ENCODE measurements at regions not wholly inside any gene's neighbourhood (a gene's known extent, or its start where the extent isn't known, plus 50 kb on each side); places are given as distances from the start of the nearest gene placed in this dataset.
"Not testable (repeated sequence)": the region's sequence is repeated elsewhere in the genome, so short reads cannot be mapped to it uniquely, and the experiment has no call there.

GRCh38 chr2:18976168-18976961, 382.1 kb downstream of the OSR1 start:
- Mint-ChIP-seq H3K27ac (peak overlapping the region; percentile 97), H3K4me3 (peak overlapping the region; percentile 86), H3K27me3 (ENCODE audit: insufficient read depth) (no peaks in the 10 kb centered on the region; the same call in 1 of the 2 replicates), H3K9me3 (no peaks in the 10 kb centered on the region), H3K4me1 (ENCODE audit: low read depth) (peaks cover 45% of the 10 kb centered on the region), H3K36me3 (ENCODE audit: low read depth) (0 out of 2 replicates have a peak, but pooled peaks cover 5% of the 10 kb centered on the region)
- DNase-seq: peak; percentile 82
- no peak for TF ChIP-seq CTCF (IDR thresholded peaks at IDR 0.05)

GRCh38 chr2:18975506-18976167, 382.8 kb downstream of the OSR1 start:
- Mint-ChIP-seq H3K27ac (peak overlapping the region; percentile 97), H3K4me3 (peak overlapping the region; percentile 86), H3K9me3 (no peaks in the 10 kb centered on the region), H3K36me3 (ENCODE audit: low read depth) (0 out of 2 replicates have a peak, but pooled peaks cover 5% of the 10 kb centered on the region), H3K27me3 (ENCODE audit: insufficient read depth) (no peaks in the 10 kb centered on the region; the same call in 1 of the 2 replicates), H3K4me1 (ENCODE audit: low read depth) (peaks cover 46% of the 10 kb centered on the region)
- no peak for TF ChIP-seq CTCF (IDR thresholded peaks at IDR 0.05)
- DNase-seq: no peak

- no peak for DNase-seq
- Mint-ChIP-seq H3K9me3 (no peaks in the 10 kb centered on the region), H3K27ac (no peak overlapping the region), H3K27me3 (ENCODE audit: insufficient read depth) (no peaks in the 10 kb centered on the region; the same call in 1 of the 2 replicates), H3K4me3 (no peak overlapping the region), H3K4me1 (ENCODE audit: low read depth) (peaks cover 39% of the 10 kb centered on the region), H3K36me3 (ENCODE audit: low read depth) (no peaks in the 10 kb centered on the region)
- no peak for TF ChIP-seq CTCF (IDR thresholded peaks at IDR 0.05)
These were observed 382.3 kb upstream of the NT5C1B start for GRCh38 chr2:18971628-18972027.

- Mint-ChIP-seq H3K4me1 (ENCODE audit: low read depth) (peaks cover 33% of the 10 kb centered on the region), H3K27ac (no peak overlapping the region), H3K36me3 (ENCODE audit: low read depth) (no peaks in the 10 kb centered on the region), H3K9me3 (no peaks in the 10 kb centered on the region), H3K4me3 (no peak overlapping the region), H3K27me3 (ENCODE audit: insufficient read depth) (no peaks in the 10 kb centered on the region)
- no peak for DNase-seq
- no peak for TF ChIP-seq CTCF (IDR thresholded peaks at IDR 0.05)
These were observed 381.7 kb upstream of the NT5C1B start for GRCh38 chr2:18971069-18971378.

GRCh38 chr2:18966131-18966530, 376.8 kb upstream of the NT5C1B start:
- no peaks in the 10 kb centered on the region for H3K36me3 Mint-ChIP-seq (ENCODE audit: low read depth)
- TF ChIP-seq CTCF (IDR thresholded peaks at IDR 0.05): no peak

GRCh38 chr2:18963739-18964256, 374.4 kb upstream of the NT5C1B start:
- not testable (repeated sequence) for H3K27ac Mint-ChIP-seq, DNase-seq

More at GRCh38 chr2:18966131-18966530, 376.8 kb upstream of the NT5C1B start:
- peaks cover 14% of the 10 kb centered on the region for H3K4me1 Mint-ChIP-seq (ENCODE audit: low read depth)
- DNase-seq: no peak
- H3K4me3 Mint-ChIP-seq: no peak overlapping the region
- no peaks in the 10 kb centered on the region for H3K27me3 Mint-ChIP-seq (ENCODE audit: insufficient read depth)
- no peaks in the 10 kb centered on the region for H3K9me3 Mint-ChIP-seq
- no peak overlapping the region for H3K27ac Mint-ChIP-seq

More at GRCh38 chr2:18963739-18964256, 374.4 kb upstream of the NT5C1B start:
- not testable (repeated sequence) for H3K9me3 Mint-ChIP-seq; H3K4me1 Mint-ChIP-seq (ENCODE audit: low read depth); H3K27me3 Mint-ChIP-seq (ENCODE audit: insufficient read depth); H3K4me3 Mint-ChIP-seq; H3K36me3 Mint-ChIP-seq (ENCODE audit: low read depth)

Data from HFFc6 (cell line).